ENCODE measurements at regions not wholly inside any gene's neighbourhood (a gene's known extent, or its start where the extent isn't known, plus 50 kb on each side); places are given as distances from the start of the nearest gene placed in this dataset.

DNA sequence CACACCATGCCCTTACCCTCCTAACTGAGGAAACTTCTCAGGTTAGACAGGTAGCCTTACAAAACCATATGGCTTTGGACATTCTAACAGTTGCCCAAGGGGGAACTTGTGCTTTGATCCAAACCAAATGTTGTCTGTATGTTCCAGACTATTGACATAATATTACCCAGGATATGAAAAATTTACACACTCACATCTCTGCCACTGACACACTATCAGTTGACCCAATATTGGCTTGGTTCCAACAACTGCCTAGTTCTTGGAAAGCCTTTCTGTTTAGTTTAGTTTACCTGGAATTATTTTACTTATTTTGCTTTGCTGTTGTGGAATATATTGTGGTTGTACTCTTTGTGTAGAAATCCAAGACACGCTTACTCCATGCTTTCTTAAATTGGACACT, 178.4 kb downstream of the RNF152 start:
- TF ChIP-seq, protein P1, sequence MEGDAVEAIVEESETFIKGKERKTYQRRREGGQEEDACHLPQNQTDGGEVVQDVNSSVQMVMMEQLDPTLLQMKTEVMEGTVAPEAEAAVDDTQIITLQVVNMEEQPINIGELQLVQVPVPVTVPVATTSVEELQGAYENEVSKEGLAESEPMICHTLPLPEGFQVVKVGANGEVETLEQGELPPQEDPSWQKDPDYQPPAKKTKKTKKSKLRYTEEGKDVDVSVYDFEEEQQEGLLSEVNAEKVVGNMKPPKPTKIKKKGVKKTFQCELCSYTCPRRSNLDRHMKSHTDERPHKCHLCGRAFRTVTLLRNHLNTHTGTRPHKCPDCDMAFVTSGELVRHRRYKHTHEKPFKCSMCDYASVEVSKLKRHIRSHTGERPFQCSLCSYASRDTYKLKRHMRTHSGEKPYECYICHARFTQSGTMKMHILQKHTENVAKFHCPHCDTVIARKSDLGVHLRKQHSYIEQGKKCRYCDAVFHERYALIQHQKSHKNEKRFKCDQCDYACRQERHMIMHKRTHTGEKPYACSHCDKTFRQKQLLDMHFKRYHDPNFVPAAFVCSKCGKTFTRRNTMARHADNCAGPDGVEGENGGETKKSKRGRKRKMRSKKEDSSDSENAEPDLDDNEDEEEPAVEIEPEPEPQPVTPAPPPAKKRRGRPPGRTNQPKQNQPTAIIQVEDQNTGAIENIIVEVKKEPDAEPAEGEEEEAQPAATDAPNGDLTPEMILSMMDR (IDR thresholded peaks at IDR 0.05), result no peak
- TF ChIP-seq POLR2A (IDR thresholded peaks at IDR 0.05), result no peak
